ENCODE measurements at regions not wholly inside any gene's neighbourhood (a gene's known extent, or its start where the extent isn't known, plus 50 kb on each side); places are given as distances from the start of the nearest gene placed in this dataset.
"Not testable (repeated sequence)": the region's sequence is repeated elsewhere in the genome, so short reads cannot be mapped to it uniquely, and the experiment has no call there.

GRCh38 chr4:103845075-103845474 lies 125.3 kb upstream of the TACR3 start:
- no peak overlapping the region for H3K4me3 ChIP-seq (ENCODE audit: low read depth, low read length)
- no peak for TF ChIP-seq CTCF (conservative IDR thresholded peaks at IDR 0.05; ENCODE audit: low read depth, low read length)

GRCh38 chr4:103842637-103843239 lies 123.0 kb upstream of the TACR3 start:
- no peak for DNase-seq (ENCODE audit: low read depth)
- TF ChIP-seq CTCF (conservative IDR thresholded peaks at IDR 0.05; ENCODE audit: low read depth, low read length) = no peak
- no peak overlapping the region for H3K4me3 ChIP-seq (ENCODE audit: low read depth, low read length)

More at GRCh38 chr4:103845075-103845474, 125.3 kb upstream of the TACR3 start:
- DNase-seq (ENCODE audit: low read depth) = no peak

GRCh38 chr4:103842076-103842475 lies 122.3 kb upstream of the TACR3 start:
- DNase-seq (ENCODE audit: low read depth) = no peak
- no peak for TF ChIP-seq CTCF (conservative IDR thresholded peaks at IDR 0.05; ENCODE audit: low read depth, low read length)
- H3K4me3 ChIP-seq (ENCODE audit: low read depth, low read length) = no peak overlapping the region

GRCh38 chr4:103810308-103810707 lies 90.5 kb upstream of the TACR3 start:
- DNase-seq (ENCODE audit: low read depth); H3K4me3 ChIP-seq (ENCODE audit: low read depth, low read length): not testable (repeated sequence)

GRCh38 chr4:103802766-103803165 lies 83.0 kb upstream of the TACR3 start:
- no peak for TF ChIP-seq CTCF (conservative IDR thresholded peaks at IDR 0.05; ENCODE audit: low read depth, low read length)
- DNase-seq (ENCODE audit: low read depth) = no peak
- H3K4me3 ChIP-seq (ENCODE audit: low read depth, low read length) = no peak overlapping the region

GRCh38 chr4:103787057-103787456 lies 67.3 kb upstream of the TACR3 start:
- H3K4me3 ChIP-seq (ENCODE audit: low read depth, low read length) = no peak overlapping the region
- no peak for TF ChIP-seq CTCF (conservative IDR thresholded peaks at IDR 0.05; ENCODE audit: low read depth, low read length)
- no peak for DNase-seq (ENCODE audit: low read depth)

GRCh38 chr4:103786593-103786992 lies 66.8 kb upstream of the TACR3 start:
- no peak for DNase-seq (ENCODE audit: low read depth)
- H3K4me3 ChIP-seq (ENCODE audit: low read depth, low read length) = no peak overlapping the region
- no peak for TF ChIP-seq CTCF (conservative IDR thresholded peaks at IDR 0.05; ENCODE audit: low read depth, low read length)
